Gastroesophageal sphincter (tissue), 4 donors: ENCODE measurements at regions not wholly inside any gene's neighbourhood (a gene's known extent, or its start where the extent isn't known, plus 50 kb on each side); places are given as distances from the start of the nearest gene placed in this dataset.
"Not testable (repeated sequence)": the region's sequence is repeated elsewhere in the genome, so short reads cannot be mapped to it uniquely, and the experiment has no call there.

Experiments used
- ATAC-seq: fragments of 150-250 bp; one replicate; pipeline ENCODE4 v1.9.1; 2016; ENCODE audit warnings: mild to moderate bottlenecking, moderate library complexity
- H3K27ac ChIP-seq, 4 donors: fragments of 200-600 bp; sonication (generic) in 3 of 4; 1 replicate in 3 of 4; 2 replicates in 1 of 4; pipeline ENCODE4 v1.5.1; 2016 to 2019
- H3K27me3 ChIP-seq: fragments of 200-600 bp; sonication (generic); one replicate; pipeline ENCODE4 v1.5.1; 2019
- H3K36me3 ChIP-seq, 2 donors: fragments of 200-600 bp; sonication (generic); one replicate each; pipeline ENCODE4 v1.5.1; 2019; ENCODE audit warnings: control low read depth in 1 of 2
- H3K4me1 ChIP-seq, 3 donors: fragments of 200-600 bp; sonication (generic); 1 replicate in 2 of 3; 2 replicates in 1 of 3; pipeline ENCODE4 v1.5.1; 2016 to 2019; ENCODE audit warnings: control low read depth in 2 of 3
- H3K4me3 ChIP-seq, 2 donors: fragments of 200-600 bp; sonication (generic); one replicate each; pipeline ENCODE4 v1.5.1; 2019; ENCODE audit warnings: mild to moderate bottlenecking in 1 of 2, moderate library complexity in 1 of 2
- H3K9me3 ChIP-seq, 3 donors: fragments of 200-600 bp; sonication (generic); one replicate each; pipeline ENCODE4 v1.5.1; 2017 to 2019; ENCODE audit warnings: control low read depth in 2 of 3
- CTCF ChIP-seq, 4 experiments: fragments of 200-600 bp in 2 of 4; fragments of 450-650 bp in 2 of 4; sonication (generic) in 1 of 4; IDR thresholded peaks; one replicate each; pipeline ENCODE4 v1.5.1; 2017 to 2019; ENCODE audit warnings: antibody characterized with exemption in 4 of 4, mild to moderate bottlenecking in 2 of 4, moderate library complexity in 2 of 4
- EP300 ChIP-seq: sonication (generic); formaldehyde crosslinking; IDR thresholded peaks from one replicate; pipeline ENCODE4 v1.6.1; 2017; ENCODE audit warnings: antibody characterized with exemption, mild to moderate bottlenecking
- POLR2A ChIP-seq, 2 donors: fragments of 450-650 bp; IDR thresholded peaks; one replicate each; pipeline ENCODE4 v1.6.1; 2017; ENCODE audit warnings: antibody characterized with exemption in 2 of 2, mild to moderate bottlenecking in 2 of 2, moderate library complexity in 1 of 2
- POLR2AphosphoS5 ChIP-seq: sonication (generic); formaldehyde crosslinking; IDR thresholded peaks from one replicate; pipeline ENCODE4 v1.6.1; 2017; ENCODE audit warnings: antibody characterized with exemption
- WGBS, 2 donors: methylation state at CpG; one replicate each; pipeline ENCODE4 v1.1.5; 2018; ENCODE audit warnings: low coverage in 1 of 2; 5-methylcytosine and 5-hydroxymethylcytosine counted together

DNA sequence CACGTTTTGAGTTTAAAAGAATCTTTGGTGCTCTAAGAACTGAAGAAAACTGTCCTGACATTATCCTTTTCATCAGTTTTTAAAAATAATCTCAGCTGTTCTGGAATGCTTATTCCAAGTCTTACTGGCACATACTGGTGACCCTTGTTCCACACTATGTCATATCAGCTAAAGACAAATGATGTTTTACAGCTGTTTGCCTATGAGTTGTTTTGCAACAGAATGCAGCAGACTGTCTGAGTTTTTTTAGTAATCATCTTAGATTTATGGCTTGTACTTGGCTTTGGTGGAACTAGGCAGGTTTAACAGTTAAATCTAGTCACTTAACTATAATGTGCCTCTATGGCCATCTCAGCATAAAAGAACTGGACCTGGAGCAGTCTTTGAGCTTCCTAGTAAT is 91.6 kb upstream of the GRIN2B start:
- H3K27me3 ChIP-seq = no peaks in the 10 kb centered on the region
- no peak overlapping the region for H3K27ac ChIP-seq
- 4 to 17% methylated on average over 1 of the region's 1 CpG for WGBS, 2 donors
- no peak for TF ChIP-seq POLR2AphosphoS5
- TF ChIP-seq CTCF (IDR thresholded peaks at IDR 0.05) = no peak
- no peak for TF ChIP-seq POLR2A (IDR thresholded peaks at IDR 0.05)
- no peak for TF ChIP-seq EP300
- no peaks in the 10 kb centered on the region for H3K4me1 ChIP-seq
- ATAC-seq = no peak
- peaks cover 0 to 16% (median 0%) of the 10 kb centered on the region in 3 donors for H3K9me3 ChIP-seq
- H3K4me3 ChIP-seq = no peak overlapping the region
- H3K36me3 ChIP-seq = no peaks in the 10 kb centered on the region

DNA sequence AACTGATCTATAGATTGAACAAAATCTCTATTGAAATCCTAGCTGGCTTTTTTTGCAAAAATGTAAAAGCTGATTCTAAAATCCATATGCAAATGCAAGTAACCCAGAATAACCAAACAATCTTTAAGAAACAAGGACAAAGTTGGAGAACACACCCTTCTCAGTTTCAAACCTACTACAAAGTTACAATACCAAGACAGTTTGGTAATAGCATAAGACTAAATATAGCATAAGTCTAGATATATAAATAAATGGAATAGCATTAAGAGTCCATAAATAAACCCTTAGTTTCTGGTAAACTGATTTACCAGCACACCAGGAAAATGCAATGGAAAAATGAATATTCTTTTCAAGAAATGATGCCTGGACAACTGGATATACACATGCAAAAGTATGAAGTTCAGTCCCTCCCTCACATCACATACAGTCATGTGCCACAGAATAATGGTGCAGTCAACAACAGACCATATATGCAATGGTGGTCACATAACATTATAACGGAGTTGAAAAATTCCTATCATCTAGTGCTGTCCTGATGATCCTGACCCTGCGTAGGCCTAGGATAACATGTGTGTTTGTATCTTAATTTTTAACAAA is 94.5 kb upstream of the GRIN2B start:
- Histone ChIP-seq H3K27ac (no peak overlapping the region), H3K9me3 (peaks cover 0 to 19% (median 0%) of the 10 kb centered on the region in 3 donors), H3K4me3 (no peak overlapping the region), H3K4me1 (no peaks in the 10 kb centered on the region), H3K27me3 (no peaks in the 10 kb centered on the region), H3K36me3 (no peaks in the 10 kb centered on the region)
- TF ChIP-seq POLR2A (IDR thresholded peaks at IDR 0.05) (no peak), EP300 (no peak), POLR2AphosphoS5 (no peak), CTCF (IDR thresholded peaks at IDR 0.05) (no peak)
- ATAC-seq = no peak
- WGBS, 2 donors = 54 to 93% methylated on average over 2 of the region's 2 CpGs

DNA sequence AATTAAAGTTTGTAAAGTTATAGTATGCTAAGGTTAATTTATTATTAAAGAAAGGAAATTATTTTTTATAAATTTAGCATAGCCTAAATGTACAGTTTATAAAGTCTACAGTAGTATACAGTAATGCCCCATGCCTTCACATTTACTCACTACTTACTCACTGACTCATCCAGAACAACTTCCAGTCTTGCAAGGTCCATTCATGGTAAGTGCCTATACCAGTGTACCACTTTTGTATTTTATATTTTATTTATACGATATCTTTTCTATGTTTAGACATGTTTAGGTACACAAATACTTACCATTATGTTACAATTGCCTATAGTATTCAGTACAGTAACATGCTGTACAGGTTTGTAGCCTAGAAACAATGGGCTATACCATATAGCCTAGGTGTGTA is 95.1 kb upstream of the GRIN2B start:
- H3K9me3 ChIP-seq = peaks cover 0 to 19% (median 0%) of the 10 kb centered on the region in 3 donors
- H3K36me3 ChIP-seq = no peaks in the 10 kb centered on the region
- no peak overlapping the region for H3K27ac ChIP-seq
- H3K27me3 ChIP-seq = no peaks in the 10 kb centered on the region
- WGBS, 2 donors = 87 to 90% methylated on average over 1 of the region's 1 CpG
- ATAC-seq = no peak
- H3K4me1 ChIP-seq = no peaks in the 10 kb centered on the region
- no peak overlapping the region for H3K4me3 ChIP-seq
- no peak for TF ChIP-seq CTCF (IDR thresholded peaks at IDR 0.05)
- TF ChIP-seq POLR2A (IDR thresholded peaks at IDR 0.05) = no peak
- TF ChIP-seq EP300 = no peak
- TF ChIP-seq POLR2AphosphoS5 = no peak

- ATAC-seq = no peak
- H3K4me3 ChIP-seq = no peak overlapping the region
- H3K36me3 ChIP-seq = no peaks in the 10 kb centered on the region
- H3K9me3 ChIP-seq = no peaks in the 10 kb centered on the region
- TF ChIP-seq EP300 (no peak), POLR2A (IDR thresholded peaks at IDR 0.05) (no peak), CTCF (IDR thresholded peaks at IDR 0.05) (no peak), POLR2AphosphoS5 (no peak)
- H3K27me3 ChIP-seq = no peaks in the 10 kb centered on the region
- no peaks in the 10 kb centered on the region for H3K4me1 ChIP-seq
- no peak overlapping the region for H3K27ac ChIP-seq
Measured at GRCh38 chr12:14086838-14087237, 105.4 kb upstream of the GRIN2B start.

DNA sequence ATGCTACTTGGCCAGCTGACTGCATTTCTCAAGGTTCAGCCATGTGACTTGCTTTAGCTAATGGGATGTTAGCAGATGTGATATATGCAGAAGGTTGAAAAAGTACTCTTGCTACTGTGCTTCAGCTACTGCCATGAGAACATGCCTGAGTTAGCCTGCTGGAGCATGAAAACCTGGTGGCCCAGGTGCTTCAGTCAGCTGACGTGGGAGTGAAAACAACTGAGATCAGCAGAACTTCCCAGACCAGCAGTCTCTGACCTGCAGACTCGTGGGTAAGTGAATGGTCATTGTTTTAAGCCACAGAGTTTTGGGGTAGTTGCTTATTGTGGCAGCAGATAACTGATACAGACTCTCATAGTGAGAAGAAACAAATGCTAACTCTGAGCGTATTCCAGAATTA is 118.6 kb upstream of the GRIN2B start:
- H3K27ac ChIP-seq = no peak overlapping the region
- no peaks in the 10 kb centered on the region for H3K36me3 ChIP-seq
- H3K9me3 ChIP-seq = peaks cover 0 to 15% (median 0%) of the 10 kb centered on the region in 3 donors
- TF ChIP-seq CTCF (IDR thresholded peaks at IDR 0.05) = no peak
- no peak for TF ChIP-seq POLR2A (IDR thresholded peaks at IDR 0.05)
- no peak for TF ChIP-seq EP300
- no peak for TF ChIP-seq POLR2AphosphoS5
- no peak for ATAC-seq
- WGBS, 2 donors = 59 to 67% methylated on average over 2 to 3 of the region's 3 CpGs
- no peaks in the 10 kb centered on the region for H3K27me3 ChIP-seq
- no peaks in the 10 kb centered on the region for H3K4me1 ChIP-seq
- H3K4me3 ChIP-seq = no peak overlapping the region

- not testable (repeated sequence) for H3K27ac ChIP-seq, ATAC-seq, H3K4me1 ChIP-seq, H3K27me3 ChIP-seq, H3K4me3 ChIP-seq, H3K36me3 ChIP-seq
- WGBS, 2 donors = no CpG with 5 or more reads among the region's 1 CpG
- peaks cover 0 to 15% (median 0%) of the 10 kb centered on the region in 3 donors for H3K9me3 ChIP-seq
Measured at GRCh38 chr12:14101556-14101955, 120.2 kb upstream of the GRIN2B start.
